HK-2 (cell line): ENCODE measurements at regions not wholly inside any gene's neighbourhood (a gene's known extent, or its start where the extent isn't known, plus 50 kb on each side); places are given as distances from the start of the nearest gene placed in this dataset.
"Not testable (repeated sequence)": the region's sequence is repeated elsewhere in the genome, so short reads cannot be mapped to it uniquely, and the experiment has no call there.

Source experiments
- DNase-seq: peaks from one replicate; pipeline ENCODE4 v3.0.0-alpha.2; 2018; ENCODE audit not compliant: unreplicated experiment

DNA sequence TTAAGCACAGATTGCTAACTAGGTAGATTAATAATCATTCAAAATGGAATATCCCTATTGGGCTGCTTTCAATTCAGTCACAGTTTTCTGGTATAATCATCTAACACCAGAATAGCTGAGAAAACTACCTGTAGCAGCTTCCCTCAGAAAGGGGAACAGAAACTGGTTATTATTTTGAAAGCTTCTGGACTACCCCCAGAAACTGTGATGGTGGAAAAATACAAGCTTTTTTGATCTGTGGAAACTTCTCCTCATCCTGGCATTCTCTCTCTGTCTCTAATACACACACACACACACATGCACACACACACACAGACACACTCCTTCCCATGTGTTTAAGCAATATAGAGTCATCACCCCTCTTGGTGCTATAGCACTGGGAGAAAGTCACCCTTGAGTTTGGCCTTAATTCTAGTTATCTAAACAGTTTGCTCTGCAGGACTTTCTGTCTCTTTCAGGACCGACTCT lies 251.5 kb upstream of the LMO3 start:
- no peak for DNase-seq

DNA sequence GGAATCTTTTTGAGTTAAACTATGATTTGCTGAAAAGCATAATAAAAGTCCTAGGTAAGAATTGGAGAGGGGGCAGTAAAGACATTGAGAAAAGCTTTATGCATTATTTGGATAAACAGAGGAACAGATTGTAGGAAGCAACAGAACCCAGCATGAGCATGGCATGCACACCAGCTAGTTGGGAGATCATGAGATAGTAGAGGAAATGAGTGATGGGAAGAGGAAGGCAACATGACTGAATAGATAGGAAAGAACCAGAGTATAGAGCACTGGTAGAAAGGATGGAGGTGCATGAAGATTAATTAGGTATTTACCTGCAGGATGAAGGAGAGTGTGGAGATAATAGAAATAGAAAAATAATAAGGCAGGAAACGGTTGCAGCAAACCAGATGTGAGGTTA lies 248.5 kb upstream of the LMO3 start:
- DNase-seq: no peak

DNA sequence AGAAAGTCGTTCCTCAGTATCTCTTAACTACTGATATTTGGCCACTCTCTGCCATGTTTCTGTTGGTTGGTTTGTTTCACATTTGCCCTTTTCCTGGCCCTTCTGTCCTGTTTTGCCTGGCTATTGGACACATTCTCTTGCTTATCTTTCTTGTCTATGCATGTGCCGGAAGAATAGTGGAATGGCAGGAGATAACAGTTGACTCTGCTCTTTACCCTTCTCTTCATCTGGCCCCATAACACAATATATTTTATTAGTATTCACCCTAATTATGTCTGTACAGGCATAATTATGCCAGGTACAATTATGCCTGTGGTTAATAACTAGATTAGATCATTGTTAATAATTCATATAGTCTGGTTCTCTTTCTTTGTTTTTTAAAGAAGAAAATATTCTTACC lies 243.5 kb upstream of the LMO3 start:
- DNase-seq: no peak

DNA sequence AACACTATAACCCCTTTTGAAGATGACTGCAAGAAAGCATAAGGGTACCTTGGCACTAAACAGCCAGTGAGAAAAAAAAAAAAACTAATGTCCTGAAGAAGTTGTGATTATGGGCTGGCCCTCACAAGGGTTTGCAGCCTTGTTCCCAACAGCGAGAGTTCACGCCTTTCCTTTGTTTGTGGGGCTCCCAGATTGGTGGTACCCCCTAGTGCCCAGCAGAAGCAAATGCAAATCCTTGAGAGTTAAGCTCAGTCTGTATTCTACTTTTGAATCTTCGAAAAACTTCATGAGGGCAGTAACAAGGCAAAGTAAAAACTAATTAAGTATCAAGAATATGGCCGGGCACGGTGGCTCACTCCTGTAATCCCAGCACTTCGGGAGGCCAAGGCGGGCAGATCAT lies 238.9 kb upstream of the LMO3 start:
- DNase-seq: no peak

DNA sequence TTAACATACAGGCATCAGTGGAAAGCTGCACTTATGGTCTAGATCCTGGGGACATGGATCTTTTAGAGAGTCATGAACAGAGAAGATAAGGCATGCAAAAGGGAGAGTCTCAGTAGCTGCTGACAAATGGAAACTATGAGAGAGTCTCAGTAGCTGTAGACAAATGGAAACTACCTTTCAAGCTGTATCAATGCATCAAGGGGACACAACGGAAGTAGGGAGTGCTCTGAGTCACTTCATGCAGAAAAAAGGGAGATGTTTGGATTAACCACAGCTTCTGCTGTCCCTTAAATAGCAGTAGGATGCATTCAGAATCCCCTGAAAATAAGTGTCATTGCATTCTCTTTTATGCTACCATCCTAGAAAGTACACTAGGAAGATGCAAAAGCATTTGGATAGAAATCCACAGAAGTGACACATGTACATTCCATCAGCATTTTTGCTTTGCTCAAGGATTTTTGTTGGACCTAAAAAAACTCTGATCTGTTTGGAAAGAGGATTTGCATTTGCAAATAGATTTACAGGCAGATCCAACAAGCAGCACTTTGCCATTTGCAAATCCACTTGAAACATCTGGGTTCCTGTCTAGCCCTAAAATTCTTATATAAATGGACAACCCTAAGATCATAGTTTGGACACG lies 227.5 kb upstream of the LMO3 start:
- DNase-seq: no peak

DNA sequence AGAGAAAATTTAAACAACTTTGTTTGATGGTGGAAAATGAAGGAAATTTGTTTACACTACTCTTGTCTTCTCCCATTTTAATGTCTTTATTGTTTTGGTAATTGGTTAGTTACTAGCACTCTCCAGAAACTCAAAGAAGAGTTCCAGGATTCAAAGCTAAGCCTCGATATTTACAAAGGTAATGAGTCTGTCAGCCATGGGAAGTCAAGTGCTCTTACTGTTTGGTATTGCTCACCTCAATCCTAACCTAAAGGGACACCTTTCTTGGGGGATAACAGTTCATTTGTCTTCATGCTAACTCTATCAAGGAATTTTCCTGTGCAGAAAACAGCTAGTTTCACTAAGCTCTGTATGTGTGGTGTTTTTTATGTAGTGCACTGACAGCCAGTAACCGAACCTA lies 222.9 kb upstream of the LMO3 start:
- DNase-seq: no peak

DNA sequence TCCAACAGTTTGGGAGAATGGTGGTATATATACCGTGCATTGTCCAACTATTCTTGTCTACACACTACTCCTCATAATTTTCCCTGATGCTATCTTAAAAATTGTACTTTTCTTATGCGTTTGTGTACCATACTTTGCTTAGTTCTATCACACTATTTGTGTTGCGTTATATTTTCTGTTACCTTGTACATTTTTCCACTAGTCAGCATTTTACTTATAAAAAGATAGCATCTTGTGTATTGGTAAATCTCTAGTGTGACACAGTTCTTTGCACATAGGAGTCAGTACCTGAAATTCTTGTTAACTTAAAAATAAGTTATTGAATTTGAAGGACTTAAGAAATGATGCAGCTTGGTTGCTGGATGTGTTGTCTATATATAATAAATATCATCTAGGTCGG lies 201.8 kb upstream of the LMO3 start:
- DNase-seq: no peak

DNA sequence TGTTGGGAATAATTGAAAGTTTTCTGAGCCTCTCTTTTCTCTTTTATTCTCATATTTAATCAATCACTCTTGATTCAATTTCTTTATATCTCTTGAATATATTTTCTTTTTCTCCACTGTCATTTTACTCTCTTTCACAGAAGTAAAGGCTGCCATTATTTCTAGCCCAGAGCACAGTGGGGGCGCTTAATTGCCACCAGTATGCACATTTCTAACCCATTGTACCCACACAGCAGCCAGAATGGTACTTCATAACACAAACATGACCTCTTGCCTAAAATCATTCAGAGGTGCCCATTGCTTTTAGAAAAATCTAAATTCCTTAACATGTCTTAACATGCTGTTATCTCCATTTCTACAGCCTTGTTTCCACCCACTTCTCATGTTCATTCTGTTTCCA lies 190.2 kb upstream of the LMO3 start:
- DNase-seq: no peak

DNA sequence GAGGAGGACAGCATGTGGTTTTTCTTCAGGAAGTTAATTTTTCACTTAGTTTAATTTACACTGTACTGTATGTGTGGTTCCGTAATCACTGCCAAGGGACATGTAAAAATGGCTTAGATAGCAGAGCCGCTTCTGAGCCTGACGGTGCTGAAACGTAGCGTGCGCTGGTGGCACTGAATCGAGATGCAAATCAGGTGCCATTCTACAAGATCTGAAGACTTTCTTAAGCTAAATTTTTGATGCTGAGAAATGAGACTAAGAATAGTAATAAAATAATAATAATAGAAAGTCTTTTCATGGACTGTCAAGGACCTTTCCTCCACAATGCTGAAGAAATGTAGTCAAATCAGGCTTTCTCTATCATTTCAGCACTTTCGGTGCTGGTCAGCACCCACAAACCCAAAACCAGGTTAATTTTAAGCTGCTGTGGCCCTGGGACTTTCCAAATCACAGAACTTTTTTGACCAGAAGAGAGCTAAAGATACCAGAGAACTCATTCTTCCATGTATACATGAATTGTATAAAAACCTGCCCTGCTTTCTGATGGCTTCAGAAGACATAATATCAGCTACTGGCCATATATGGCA lies 183.3 kb upstream of the LMO3 start:
- DNase-seq: no peak

DNA sequence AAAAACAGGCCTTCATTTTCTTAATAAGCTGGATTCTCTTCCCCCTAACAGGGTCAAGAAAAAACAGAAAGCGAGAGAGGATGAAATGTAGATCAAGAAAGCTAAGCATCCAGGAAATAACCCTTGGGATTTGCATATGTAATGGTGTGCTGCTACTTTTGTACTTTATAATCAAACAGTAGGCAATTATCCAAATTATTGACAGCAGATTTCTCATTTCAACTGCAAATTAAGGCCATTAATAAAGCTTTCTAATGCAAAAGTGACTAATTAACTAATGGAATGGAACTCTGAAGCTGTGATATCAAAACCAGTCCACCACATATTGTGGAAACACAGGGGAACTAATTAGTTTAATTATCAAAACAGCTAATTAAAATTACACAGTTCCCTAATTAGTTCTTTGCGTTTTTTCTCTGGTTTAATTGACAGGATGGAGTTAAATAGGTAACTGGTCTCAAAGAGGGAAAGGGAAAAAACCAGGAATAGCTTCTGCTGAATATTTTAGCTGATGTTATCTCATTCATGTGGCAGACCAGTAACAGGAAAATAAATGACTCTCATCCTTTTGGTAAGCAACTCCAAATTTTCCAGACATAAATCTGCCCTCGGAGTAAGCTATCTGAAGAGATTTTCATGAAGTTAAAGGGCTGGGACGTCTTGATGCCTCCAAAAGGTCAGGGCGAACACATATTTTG lies 182.7 kb upstream of the LMO3 start:
- no peak for DNase-seq

DNA sequence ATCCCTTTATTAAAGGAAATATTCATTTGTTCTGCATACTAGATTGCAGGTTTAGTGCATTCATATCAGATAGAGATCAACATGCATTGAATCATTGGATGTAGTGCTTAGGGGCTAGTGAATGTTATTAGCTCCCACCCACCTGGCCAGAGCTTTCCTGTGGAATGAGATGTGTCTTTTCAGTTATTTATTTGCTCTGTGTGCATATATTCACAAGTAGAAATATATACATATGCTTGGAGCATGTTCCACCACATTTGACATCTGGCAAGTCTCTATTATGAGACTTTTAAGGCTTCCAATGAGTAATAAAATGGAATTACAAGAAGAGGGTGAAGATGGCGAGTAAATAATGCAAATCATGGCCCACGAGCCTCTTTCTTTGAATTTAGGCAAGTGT lies 180.0 kb upstream of the LMO3 start:
- no peak for DNase-seq

DNA sequence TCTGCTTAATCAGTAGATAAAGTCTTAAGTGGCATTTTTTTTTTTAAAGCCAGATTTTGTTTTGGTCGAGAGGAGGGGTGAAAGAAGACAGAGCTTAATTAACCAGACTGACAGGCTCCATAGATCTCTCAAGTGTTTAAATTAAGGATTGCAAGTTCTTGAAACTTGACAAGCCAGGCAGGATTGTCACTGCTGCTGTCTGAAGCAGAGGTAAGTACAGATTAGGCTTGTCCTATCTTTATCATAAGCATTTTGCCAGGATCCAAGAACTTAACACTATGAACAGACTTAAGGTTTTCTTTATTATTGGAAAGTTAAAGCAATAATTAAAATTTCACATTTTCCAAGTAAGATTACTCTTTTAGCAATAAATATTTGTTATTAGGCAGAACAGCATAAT lies 179.6 kb upstream of the LMO3 start:
- DNase-seq: no peak

DNA sequence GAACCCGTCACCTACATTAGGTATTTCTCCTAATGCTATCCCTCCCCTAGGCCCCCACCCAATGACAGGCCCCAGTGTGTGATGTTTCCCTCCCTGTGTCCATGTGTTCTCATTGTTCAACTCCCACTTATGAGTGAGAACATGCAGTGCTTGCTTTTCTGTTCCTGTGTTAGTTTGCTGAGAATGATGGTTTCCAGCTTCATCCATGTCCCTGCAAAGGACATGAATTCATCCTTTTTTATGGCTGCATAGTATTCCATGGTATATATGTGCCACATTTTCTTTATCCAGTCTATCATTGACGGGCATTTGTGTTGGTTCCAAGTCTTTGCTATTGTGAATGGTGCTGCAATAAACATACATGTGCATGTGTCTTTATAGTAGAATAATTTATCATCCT lies 163.2 kb upstream of the LMO3 start:
- not testable (repeated sequence) for DNase-seq

DNA sequence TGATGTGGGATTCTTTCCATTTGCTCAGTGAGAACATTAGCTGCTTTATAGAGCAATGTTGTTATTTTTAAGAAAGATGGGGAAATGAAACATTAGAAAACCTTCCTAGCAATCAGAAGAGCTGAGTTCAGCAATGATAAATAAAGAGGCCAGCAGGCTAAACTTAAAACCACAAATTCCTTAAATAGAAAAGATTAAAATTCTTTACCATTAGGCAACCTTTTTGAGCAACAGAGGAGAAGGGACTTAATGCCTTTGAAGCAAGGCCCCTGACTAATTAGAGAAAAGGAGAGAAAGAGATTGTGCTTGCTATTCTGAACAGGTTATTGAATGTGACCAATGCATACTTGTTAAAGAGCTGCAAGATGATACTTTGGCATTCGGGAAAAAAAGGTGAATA lies 160.8 kb upstream of the LMO3 start:
- no peak for DNase-seq

DNA sequence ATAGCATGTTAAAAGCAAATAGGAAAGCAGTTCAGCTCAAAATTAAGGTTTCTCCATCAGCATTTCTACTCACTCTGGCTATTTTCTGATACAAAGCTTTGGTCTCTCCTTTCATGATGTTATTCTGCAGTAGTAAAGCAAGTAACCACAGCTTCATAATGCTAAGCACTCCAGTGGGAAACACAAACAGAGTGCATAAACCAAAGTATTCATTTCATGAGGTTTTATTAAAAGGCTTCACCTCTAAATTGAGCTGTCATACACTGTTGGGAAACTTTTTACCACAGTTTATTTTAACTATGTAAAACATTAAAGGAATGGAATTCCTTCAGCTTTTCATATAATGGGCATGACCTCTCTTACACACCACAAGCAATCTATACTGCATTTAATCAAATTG lies 157.9 kb upstream of the LMO3 start:
- no peak for DNase-seq

DNA sequence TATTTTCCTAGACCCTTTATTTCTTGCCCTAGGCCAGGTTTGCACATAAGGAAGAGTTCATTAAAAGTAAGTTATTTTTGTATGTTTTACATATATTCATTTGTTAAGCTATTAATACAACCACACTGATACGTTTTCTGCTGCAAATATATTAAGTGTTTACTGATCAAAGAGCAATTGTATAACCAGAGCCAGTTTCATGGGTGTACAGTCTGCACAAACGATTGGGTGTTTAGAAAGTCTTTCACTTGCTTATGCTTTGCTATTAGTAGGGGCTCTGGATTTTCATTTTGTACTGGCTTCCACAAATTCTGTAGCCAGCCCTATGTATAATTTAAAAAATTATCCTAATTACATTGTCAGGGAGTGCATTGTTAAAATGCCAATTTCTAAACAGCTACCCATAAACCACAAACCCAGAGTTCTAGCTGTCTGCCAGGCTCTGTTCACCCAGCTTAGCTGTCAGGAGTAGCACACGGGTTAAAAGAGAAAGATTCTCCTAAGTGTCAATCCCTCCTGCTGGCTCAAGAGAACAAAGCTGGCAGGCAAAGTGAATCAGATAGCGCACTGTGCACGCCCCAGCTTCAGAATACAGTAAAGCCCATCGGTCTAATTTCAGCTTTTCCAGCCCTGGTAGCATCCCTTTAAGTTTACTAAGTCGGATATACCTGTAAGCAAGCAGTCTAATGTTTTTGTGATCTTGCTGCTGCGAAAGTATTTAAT lies 151.0 kb upstream of the LMO3 start:
- no peak for DNase-seq

DNA sequence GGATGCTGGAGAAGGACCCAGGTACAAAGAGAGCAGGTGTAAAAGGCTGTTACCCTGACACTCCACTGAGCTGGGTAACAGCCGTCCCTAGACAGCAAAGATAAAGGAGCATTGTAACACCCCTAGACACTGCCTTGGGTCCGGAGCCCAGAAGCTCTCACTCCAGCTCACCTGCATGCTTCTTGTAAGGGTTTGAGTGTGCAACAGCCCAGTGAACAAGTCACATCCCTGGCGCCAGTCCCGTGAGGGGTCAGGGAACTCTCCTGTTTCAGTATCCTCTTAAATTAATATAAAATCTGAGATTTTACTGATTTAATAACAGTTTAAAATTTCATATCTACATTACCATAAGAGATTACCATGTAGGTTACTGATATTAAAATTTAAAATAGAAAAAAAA lies 124.8 kb upstream of the LMO3 start:
- no peak for DNase-seq

DNA sequence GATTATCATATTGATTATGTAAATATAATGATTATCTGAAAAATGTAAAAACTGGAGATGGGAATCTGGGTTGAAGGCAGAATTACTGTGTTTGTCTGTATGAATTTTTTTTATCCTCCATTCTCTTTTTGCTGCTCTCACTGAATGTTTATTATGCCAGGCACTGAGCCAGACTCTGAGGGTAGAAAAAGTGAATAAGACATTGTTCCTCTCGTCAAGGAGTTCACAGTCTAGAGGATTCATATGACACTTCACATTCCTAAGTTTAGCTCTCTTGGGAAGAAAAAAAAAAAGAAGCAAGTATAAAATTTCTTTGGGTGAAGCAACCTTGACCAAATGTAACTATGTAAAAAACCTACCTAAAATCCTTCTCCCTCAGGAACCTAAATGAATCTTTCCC lies 120.9 kb upstream of the LMO3 start:
- no peak for DNase-seq

DNA sequence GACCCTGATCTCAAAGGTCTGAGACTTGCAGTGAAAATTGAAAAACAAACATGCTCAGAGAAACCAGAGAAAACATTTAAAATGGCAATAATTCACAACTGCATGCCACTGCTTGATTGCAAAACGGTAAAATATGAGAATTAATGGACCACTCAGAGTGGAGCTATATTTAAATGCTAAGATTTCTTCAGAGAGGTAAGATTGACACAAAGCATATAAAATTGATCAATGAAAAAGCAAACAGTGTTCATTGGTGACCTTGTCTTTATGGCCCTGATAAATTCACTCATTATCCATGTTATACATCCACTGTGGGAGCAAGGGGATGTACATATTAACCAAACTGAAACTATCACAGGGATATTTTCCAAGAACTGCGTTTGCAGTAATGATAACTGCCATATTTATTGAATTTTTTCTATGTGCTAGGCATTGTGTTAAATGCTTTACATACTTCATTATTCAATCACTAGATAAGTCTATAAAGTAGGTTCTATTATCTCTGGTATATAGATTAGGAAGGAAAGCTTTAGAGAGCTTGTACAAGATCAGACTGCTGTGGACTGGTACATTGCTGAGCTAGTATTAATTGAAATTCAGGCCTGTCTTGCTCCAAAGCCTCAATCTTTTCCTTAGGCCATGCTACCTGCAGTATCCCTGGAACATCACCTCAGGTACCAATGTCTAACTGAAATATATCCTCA lies 113.9 kb upstream of the LMO3 start:
- no peak for DNase-seq

DNA sequence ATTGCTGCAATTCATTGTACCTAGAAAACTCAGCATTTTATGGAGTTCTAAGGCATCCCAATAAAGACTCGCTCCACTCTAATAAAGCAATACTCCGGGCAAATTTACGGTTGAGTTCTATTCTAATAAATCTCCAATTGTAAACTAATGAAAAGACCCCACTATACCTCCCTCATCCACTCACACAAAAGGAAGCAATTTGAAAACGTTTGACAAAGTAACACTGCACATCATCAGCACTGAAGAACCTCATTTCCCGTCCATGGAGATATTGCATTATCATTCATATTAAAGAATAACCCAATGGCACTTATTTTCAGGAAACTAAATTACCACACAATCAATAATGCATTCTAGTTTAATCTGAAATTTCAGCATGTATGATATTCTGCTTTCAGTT lies 111.0 kb upstream of the LMO3 start:
- DNase-seq: no peak

DNA sequence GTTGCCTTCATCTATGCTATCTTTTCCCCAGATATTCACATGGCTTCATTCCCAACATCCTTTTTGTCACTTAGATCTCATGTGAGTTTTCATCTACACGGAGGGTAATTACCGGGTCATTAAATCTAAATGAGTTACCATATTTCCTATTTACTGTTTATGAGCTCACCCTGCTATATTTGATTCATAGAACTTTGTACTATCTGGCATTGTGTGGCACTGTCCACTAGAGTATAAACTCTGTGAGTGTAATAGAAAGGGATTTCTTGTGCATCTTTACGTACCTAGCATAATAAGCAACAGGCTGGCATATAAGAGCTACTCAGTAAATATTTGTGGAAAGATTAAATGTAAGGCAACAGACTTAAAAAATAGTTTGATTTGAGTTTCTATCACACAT lies 86.1 kb upstream of the LMO3 start:
- DNase-seq: no peak

DNA sequence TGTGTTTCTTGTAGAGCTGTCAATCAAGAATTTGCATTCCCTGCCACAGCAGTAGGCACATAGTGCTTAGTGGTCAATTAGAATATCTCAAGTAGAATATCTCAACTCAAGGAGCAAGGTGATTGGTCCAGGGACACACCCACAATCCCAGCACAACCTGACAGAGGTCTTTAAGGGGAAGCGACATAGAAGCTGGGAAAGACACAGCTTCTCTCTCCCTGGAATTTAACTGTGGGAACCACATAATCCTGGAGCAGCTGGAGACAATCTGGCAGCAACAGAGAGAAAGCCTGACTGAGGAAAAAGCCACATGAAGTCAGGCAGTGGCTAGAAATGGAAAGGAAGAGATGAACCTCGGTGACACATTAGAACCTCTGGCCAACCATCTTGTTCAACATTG lies 85.7 kb upstream of the LMO3 start:
- no peak for DNase-seq
